Parathyroid adenoma (tissue), 2 donors: ENCODE measurements at regions not wholly inside any gene's neighbourhood (a gene's known extent, or its start where the extent isn't known, plus 50 kb on each side); places are given as distances from the start of the nearest gene placed in this dataset.

Experiments
- H2AFZ ChIP-seq: fragments of 300-600 bp; sonication (generic); one replicate; pipeline ENCODE4 v1.7.0; 2017; ENCODE audit warnings: antibody characterized with exemption, mild to moderate bottlenecking
- H3K27ac ChIP-seq: fragments of 300-600 bp; sonication (generic); one replicate; pipeline ENCODE4 v1.7.0; 2017
- H3K27me3 ChIP-seq: fragments of 300-600 bp; sonication (generic); one replicate; pipeline ENCODE4 v1.7.0; 2017; ENCODE audit warnings: low read length; ENCODE audit not compliant: control insufficient read depth, insufficient read depth
- H3K36me3 ChIP-seq: fragments of 300-600 bp; sonication (generic); one replicate; pipeline ENCODE4 v1.7.0; 2017; ENCODE audit warnings: low read length; ENCODE audit not compliant: control insufficient read depth, insufficient read depth
- H3K4me1 ChIP-seq: fragments of 300-600 bp; sonication (generic); one replicate; pipeline ENCODE4 v1.7.0; 2017; ENCODE audit warnings: control low read depth
- H3K4me2 ChIP-seq: fragments of 300-600 bp; sonication (generic); one replicate; pipeline ENCODE4 v1.7.0; 2017; ENCODE audit warnings: low read length
- H3K4me3 ChIP-seq: fragments of 300-600 bp; sonication (generic); one replicate; pipeline ENCODE4 v1.7.0; 2017; ENCODE audit warnings: low read depth, low read length
- H3K79me2 ChIP-seq: fragments of 300-600 bp; sonication (generic); one replicate; pipeline ENCODE4 v1.7.0; 2017; ENCODE audit warnings: control low read depth
- H3K9ac ChIP-seq: fragments of 300-600 bp; sonication (generic); one replicate; pipeline ENCODE4 v1.7.0; 2017; ENCODE audit warnings: mild to moderate bottlenecking
- H3K9me3 ChIP-seq: fragments of 300-600 bp; sonication (generic); one replicate; pipeline ENCODE4 v1.7.0; 2017; ENCODE audit warnings: low read length; ENCODE audit not compliant: control insufficient read depth
- CTCF ChIP-seq: fragments of 300-600 bp; sonication (generic); IDR thresholded peaks from one replicate; pipeline ENCODE4 v1.7.0; 2017; ENCODE audit warnings: antibody characterized with exemption, mild to moderate bottlenecking
- donor health status: primary hyperparathyroidism.

DNA sequence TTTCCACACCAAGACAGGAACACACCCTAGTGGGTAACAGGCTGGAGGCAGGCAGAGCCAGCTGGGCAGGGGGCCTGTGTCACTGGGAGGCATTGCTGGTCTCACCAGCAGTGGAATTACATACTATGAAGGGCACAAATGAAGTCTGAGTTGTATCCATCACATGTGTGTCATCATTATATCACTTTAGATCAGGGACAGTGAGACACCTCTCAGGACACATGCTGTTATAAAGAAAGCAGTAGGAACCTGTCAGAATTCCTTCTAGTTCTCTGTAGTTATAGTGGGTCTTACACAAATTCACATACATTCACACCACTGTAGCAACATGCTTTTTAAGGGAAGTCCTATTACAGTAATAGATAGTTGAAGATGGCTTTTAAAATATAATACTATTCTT lies 63.5 kb upstream of the FYN start:
- Histone ChIP-seq H3K4me2 (no peak overlapping the region), H3K9me3 (no peaks in the 10 kb centered on the region), H3K4me3 (no peak overlapping the region), H3K79me2 (no peaks in the 10 kb centered on the region), H3K27ac (no peak overlapping the region), H3K36me3 (no peaks in the 10 kb centered on the region), H2AFZ (no peak overlapping the region), H3K9ac (no peak overlapping the region), H3K4me1 (no peaks in the 10 kb centered on the region), H3K27me3 (no peaks in the 10 kb centered on the region)
- TF ChIP-seq CTCF: no peak

DNA sequence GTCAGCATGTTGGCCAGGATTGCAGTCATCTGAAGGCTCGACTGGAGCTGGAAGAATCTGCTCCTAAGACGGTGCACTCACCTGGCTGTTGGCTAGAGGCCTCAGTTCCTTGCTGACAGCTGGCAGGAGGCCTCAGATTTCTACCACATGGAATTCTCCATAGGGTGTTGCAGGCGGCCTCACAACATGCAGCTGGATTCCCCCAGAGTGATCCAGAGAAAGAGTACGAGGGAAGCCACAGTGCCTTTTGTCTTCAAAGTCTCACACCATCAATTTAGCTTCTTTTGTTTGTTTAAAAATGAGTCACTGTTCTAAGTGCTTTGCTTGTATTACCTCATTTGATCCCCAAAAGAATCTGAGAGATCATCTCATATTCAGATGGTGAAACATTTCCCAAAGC lies 65.5 kb upstream of the FYN start:
- no peak overlapping the region for H3K4me3 ChIP-seq
- no peak overlapping the region for H2AFZ ChIP-seq
- H3K4me2 ChIP-seq: no peak overlapping the region
- no peaks in the 10 kb centered on the region for H3K9me3 ChIP-seq
- no peaks in the 10 kb centered on the region for H3K4me1 ChIP-seq
- H3K9ac ChIP-seq: no peak overlapping the region
- H3K27ac ChIP-seq: no peak overlapping the region
- H3K36me3 ChIP-seq: no peaks in the 10 kb centered on the region
- no peaks in the 10 kb centered on the region for H3K79me2 ChIP-seq
- H3K27me3 ChIP-seq: no peaks in the 10 kb centered on the region
- TF ChIP-seq CTCF: no peak

GRCh38 chr6:111939902-111940301 lies 66.7 kb upstream of the FYN start:
- Histone ChIP-seq H3K27ac (no peak overlapping the region), H3K4me1 (no peaks in the 10 kb centered on the region), H3K36me3 (no peaks in the 10 kb centered on the region), H3K79me2 (no peaks in the 10 kb centered on the region), H3K4me2 (no peak overlapping the region), H3K9ac (no peak overlapping the region), H3K4me3 (no peak overlapping the region), H3K27me3 (no peaks in the 10 kb centered on the region), H3K9me3 (no peaks in the 10 kb centered on the region), H2AFZ (no peak overlapping the region)
- no peak for TF ChIP-seq CTCF

DNA sequence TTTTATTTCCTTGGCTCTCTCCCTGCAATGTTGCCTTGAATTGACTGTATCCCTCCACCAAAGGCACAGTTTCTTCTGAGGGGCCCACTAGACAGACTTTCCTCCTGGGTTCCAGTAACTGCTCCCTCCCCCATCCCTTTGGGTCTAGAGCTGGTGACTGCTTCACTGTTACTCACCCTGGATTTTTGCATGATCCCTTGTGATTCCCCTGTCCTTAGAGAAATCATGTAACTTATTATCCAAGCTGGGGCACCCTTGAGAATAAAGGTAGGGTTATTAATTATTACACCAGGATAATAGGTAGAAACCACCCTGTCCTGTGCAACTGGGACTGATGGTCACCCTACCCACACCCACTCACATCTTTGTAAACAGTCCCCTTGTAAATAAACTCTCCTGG lies 67.5 kb upstream of the FYN start:
- H3K27ac ChIP-seq: no peak overlapping the region
- H3K4me2 ChIP-seq: no peak overlapping the region
- no peaks in the 10 kb centered on the region for H3K79me2 ChIP-seq
- H3K4me1 ChIP-seq: no peaks in the 10 kb centered on the region
- no peaks in the 10 kb centered on the region for H3K9me3 ChIP-seq
- no peak overlapping the region for H3K9ac ChIP-seq
- TF ChIP-seq CTCF: no peak
- H3K36me3 ChIP-seq: no peaks in the 10 kb centered on the region
- H3K4me3 ChIP-seq: no peak overlapping the region
- H3K27me3 ChIP-seq: no peaks in the 10 kb centered on the region
- no peak overlapping the region for H2AFZ ChIP-seq

GRCh38 chr6:111941686-111942330 lies 68.6 kb upstream of the FYN start:
- no peaks in the 10 kb centered on the region for H3K79me2 ChIP-seq
- no peak overlapping the region for H3K4me2 ChIP-seq
- no peak overlapping the region for H2AFZ ChIP-seq
- no peak for TF ChIP-seq CTCF
- H3K9ac ChIP-seq: no peak overlapping the region
- no peaks in the 10 kb centered on the region for H3K27me3 ChIP-seq
- no peak overlapping the region for H3K27ac ChIP-seq
- H3K9me3 ChIP-seq: no peaks in the 10 kb centered on the region
- no peaks in the 10 kb centered on the region for H3K36me3 ChIP-seq
- H3K4me3 ChIP-seq: no peak overlapping the region
- H3K4me1 ChIP-seq: no peaks in the 10 kb centered on the region
